PC-3 (cell line): ENCODE measurements at regions not wholly inside any gene's neighbourhood (a gene's known extent, or its start where the extent isn't known, plus 50 kb on each side); places are given as distances from the start of the nearest gene placed in this dataset.

Source experiments
- ATAC-seq: fragments of 200-7000 bp; cut with Tn5 transposase; 2 replicates; pipeline ENCODE4 v1.9.1; 2020; ENCODE audit warnings: mild to moderate bottlenecking, moderate library complexity
- BruUV-seq: library from RNA; stranded (reverse); fragments of 400-500 nt; replicated peaks from 2 replicates; lab custom pipeline; 2021; lab: Mats Ljungman, UMichigan
- CTCF ChIA-PET: fragments of 300-600 bp; sonication (Branson Sonifier 250); formaldehyde crosslinking; loops from one replicate; lab custom pipeline; 2022; ENCODE audit warnings: antibody characterized with exemption; lab: Charles Lee
- POLR2A ChIA-PET: fragments of 300-600 bp; sonication (Branson Sonifier 250); formaldehyde crosslinking; loops from one replicate; lab custom pipeline; 2022; ENCODE audit warnings: antibody characterized with exemption; ENCODE audit not compliant: unreplicated experiment; lab: Charles Lee
- DNase-seq: peaks from one replicate; pipeline ENCODE4 v3.0.0-alpha.2; 2015
- H2AFZ ChIP-seq: fragments of 300-600 bp; sonication (generic); 2 replicates; pipeline ENCODE4 v1.6.0; 2016; ENCODE audit warnings: antibody characterized with exemption, low read length
- H3F3A ChIP-seq: fragments of 300-600 bp; sonication (generic); one replicate; pipeline ENCODE4 v1.6.0; 2017; ENCODE audit warnings: antibody characterized with exemption, low read length, control low read depth, mild to moderate bottlenecking; ENCODE audit not compliant: unreplicated experiment
- H3K27ac ChIP-seq: fragments of 300-600 bp; sonication (generic); 2 replicates; pipeline ENCODE4 v1.5.1; 2016; ENCODE audit warnings: mild to moderate bottlenecking, low read length
- H3K27me3 ChIP-seq: fragments of 300-600 bp; sonication (generic); 2 replicates; pipeline ENCODE4 v1.6.1; 2016; ENCODE audit warnings: low read length, mixed read lengths
- H3K36me3 ChIP-seq: fragments of 300-600 bp; sonication (generic); 2 replicates; pipeline ENCODE4 v1.6.1; 2016; ENCODE audit warnings: low read depth, mixed run types, low read length, mixed read lengths
- H3K4me1 ChIP-seq: fragments of 300-600 bp; sonication (generic); 2 replicates; pipeline ENCODE4 v1.5.1; 2016; ENCODE audit warnings: low read length; ENCODE audit not compliant: insufficient read depth
- H3K4me2 ChIP-seq: fragments of 300-600 bp; sonication (generic); 2 replicates; pipeline ENCODE4 v1.6.0; 2016; ENCODE audit warnings: low read length
- H3K4me3 ChIP-seq: fragments of 300-600 bp; sonication (generic); 2 replicates; pipeline ENCODE4 v1.5.1; 2016; ENCODE audit warnings: mild to moderate bottlenecking, low read length, mixed read lengths
- H3K79me2 ChIP-seq: fragments of 300-600 bp; sonication (generic); 2 replicates; pipeline ENCODE4 v1.6.1; 2017; ENCODE audit warnings: low read length, mixed read lengths
- H3K9ac ChIP-seq: fragments of 300-600 bp; sonication (generic); 2 replicates; pipeline ENCODE4 v1.6.0; 2016; ENCODE audit warnings: mild to moderate bottlenecking, low read length
- H3K9me2 ChIP-seq: fragments of 300-600 bp; sonication (generic); replicated peaks from 2 replicates; pipeline ENCODE4 v1.6.1; 2016; ENCODE audit warnings: mixed run types, low read length, mixed read lengths
- H3K9me3 ChIP-seq: fragments of 300-600 bp; sonication (generic); 2 replicates; pipeline ENCODE4 v1.6.1; 2016; ENCODE audit warnings: low read length, mixed read lengths
- H4K20me1 ChIP-seq: fragments of 300-600 bp; sonication (generic); 2 replicates; pipeline ENCODE4 v1.6.1; 2016; ENCODE audit warnings: low read length, mixed read lengths
- EZH2 ChIP-seq: fragments of 300-600 bp; sonication (generic); IDR thresholded peaks from one replicate; pipeline ENCODE4 v1.6.1; 2017; ENCODE audit warnings: antibody characterized with exemption, mild to moderate bottlenecking, low read length; ENCODE audit not compliant: unreplicated experiment
- EZH2phosphoT487 ChIP-seq: fragments of 300-600 bp; sonication (generic); IDR thresholded peaks from 2 replicates; pipeline ENCODE4 v1.6.1; 2018; ENCODE audit warnings: mild to moderate bottlenecking, antibody characterized with exemption, low read length, borderline replicate concordance
- intact Hi-C: fragments of 100-400 bp; cut with micrococcal nuclease; formaldehyde crosslinking; loops from 2 replicates; pipeline ENCODE4 v1.9.0; 2023
- TF ChIP-seq, protein P1 (sequence below): fragments of 300-600 bp; sonication (generic); conservative IDR thresholded peaks from 2 replicates; pipeline ENCODE4 v1.5.1; 2017; ENCODE audit warnings: antibody characterized with exemption, low read depth, mild to moderate bottlenecking, low read length

DNA sequence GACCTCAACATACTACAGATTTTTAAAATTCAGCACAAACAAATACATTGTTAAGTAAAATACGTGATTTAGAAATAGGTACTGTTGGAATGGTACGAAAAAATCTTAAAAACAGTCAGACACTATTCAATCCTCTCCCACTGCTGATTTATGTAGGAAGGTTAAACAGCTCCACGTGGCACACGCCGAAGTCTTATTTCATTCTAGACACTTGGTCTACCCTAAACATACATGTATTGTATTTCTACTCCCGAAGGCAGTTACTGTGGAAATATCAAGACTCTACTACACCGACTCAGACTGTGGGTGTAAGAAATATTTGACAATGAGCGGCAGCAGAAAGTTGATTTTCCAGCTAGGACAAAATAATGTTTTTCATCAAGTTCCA, 130.6 kb downstream of the MPP7 start:
- H3K9me3 ChIP-seq = no peaks in the 10 kb centered on the region
- H4K20me1 ChIP-seq = no peaks in the 10 kb centered on the region
- no peak overlapping the region for H3K27ac ChIP-seq
- H3K36me3 ChIP-seq = no peaks in the 10 kb centered on the region
- no peaks in the 10 kb centered on the region for H3F3A ChIP-seq
- H3K4me2 ChIP-seq = no peak overlapping the region
- no TSS peak for BruUV-seq
- no peak for ATAC-seq
- H3K9ac ChIP-seq = no peak overlapping the region
- no peak overlapping the region for H3K4me3 ChIP-seq
- POLR2A ChIA-PET = interaction anchor here (0.7 kb wide), 1 partner anchor 470 kb away, joined by 4 read pairs; no protein-coding TSS in a partner anchor
- intact Hi-C loops = loop anchor here (10.0 kb wide), 1 partner anchor 307 kb away; no protein-coding TSS in a partner anchor
- CTCF ChIA-PET = no interaction called here
- no peak for DNase-seq
- H2AFZ ChIP-seq = no peak overlapping the region
- TF ChIP-seq EZH2phosphoT487 (no peak), EZH2 (no peak)
- TF ChIP-seq, protein P1, sequence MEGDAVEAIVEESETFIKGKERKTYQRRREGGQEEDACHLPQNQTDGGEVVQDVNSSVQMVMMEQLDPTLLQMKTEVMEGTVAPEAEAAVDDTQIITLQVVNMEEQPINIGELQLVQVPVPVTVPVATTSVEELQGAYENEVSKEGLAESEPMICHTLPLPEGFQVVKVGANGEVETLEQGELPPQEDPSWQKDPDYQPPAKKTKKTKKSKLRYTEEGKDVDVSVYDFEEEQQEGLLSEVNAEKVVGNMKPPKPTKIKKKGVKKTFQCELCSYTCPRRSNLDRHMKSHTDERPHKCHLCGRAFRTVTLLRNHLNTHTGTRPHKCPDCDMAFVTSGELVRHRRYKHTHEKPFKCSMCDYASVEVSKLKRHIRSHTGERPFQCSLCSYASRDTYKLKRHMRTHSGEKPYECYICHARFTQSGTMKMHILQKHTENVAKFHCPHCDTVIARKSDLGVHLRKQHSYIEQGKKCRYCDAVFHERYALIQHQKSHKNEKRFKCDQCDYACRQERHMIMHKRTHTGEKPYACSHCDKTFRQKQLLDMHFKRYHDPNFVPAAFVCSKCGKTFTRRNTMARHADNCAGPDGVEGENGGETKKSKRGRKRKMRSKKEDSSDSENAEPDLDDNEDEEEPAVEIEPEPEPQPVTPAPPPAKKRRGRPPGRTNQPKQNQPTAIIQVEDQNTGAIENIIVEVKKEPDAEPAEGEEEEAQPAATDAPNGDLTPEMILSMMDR = no peak
- no peaks in the 10 kb centered on the region for H3K27me3 ChIP-seq
- no peaks in the 10 kb centered on the region for H3K9me2 ChIP-seq
- no peaks in the 10 kb centered on the region for H3K4me1 ChIP-seq
- no peaks in the 10 kb centered on the region for H3K79me2 ChIP-seq

DNA sequence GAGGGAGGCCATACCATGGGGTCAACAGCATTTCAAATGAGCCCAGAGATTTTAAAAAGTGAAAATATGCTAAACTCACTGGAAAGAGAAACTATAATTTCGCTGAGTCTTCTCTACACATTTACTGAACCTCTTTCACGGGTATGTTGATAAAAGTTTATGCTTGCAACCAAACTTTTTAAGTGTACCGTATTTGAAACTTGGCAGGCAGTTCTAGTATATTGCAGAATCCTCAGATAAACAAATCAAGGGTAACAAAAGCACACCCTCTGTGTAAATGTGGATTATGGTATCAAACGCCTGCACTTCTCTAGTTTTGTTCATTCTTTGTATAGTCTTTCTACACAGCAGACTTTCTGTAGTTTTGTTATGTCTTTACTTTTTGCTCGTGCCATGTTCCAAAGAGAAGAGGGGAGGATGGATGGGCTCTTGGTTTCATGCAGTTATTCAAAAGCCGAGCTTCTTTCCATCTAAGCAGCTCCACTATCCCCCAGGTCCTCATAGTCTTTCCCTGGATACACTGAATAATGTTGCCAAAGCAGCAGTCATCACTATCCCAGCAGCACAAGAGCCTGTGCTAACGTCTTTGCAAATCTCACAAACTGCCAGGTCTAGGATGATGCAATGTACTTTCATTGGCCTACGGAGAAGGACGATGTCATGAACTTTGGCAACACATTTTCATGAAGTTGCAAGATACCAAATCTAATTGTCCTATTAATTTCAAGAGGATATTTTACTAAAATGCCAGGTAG, 131.2 kb downstream of the MPP7 start:
- no peak overlapping the region for H2AFZ ChIP-seq
- CTCF ChIA-PET = no interaction called here
- H3K9ac ChIP-seq = no peak overlapping the region
- no TSS peak for BruUV-seq
- ATAC-seq (no peak), DNase-seq (no peak)
- TF ChIP-seq, protein P1 = no peak
- TF ChIP-seq EZH2phosphoT487 = no peak
- TF ChIP-seq EZH2 = no peak
- no peaks in the 10 kb centered on the region for H4K20me1 ChIP-seq
- no peaks in the 10 kb centered on the region for H3K4me1 ChIP-seq
- no peaks in the 10 kb centered on the region for H3F3A ChIP-seq
- intact Hi-C loops = loop anchor here (10.0 kb wide), 1 partner anchor 307 kb away; no protein-coding TSS in a partner anchor
- no peak overlapping the region for H3K4me2 ChIP-seq
- H3K36me3 ChIP-seq = no peaks in the 10 kb centered on the region
- H3K4me3 ChIP-seq = no peak overlapping the region
- H3K27ac ChIP-seq = no peak overlapping the region
- no peaks in the 10 kb centered on the region for H3K9me3 ChIP-seq
- no peaks in the 10 kb centered on the region for H3K9me2 ChIP-seq
- H3K27me3 ChIP-seq = no peaks in the 10 kb centered on the region
- no peaks in the 10 kb centered on the region for H3K79me2 ChIP-seq
- POLR2A ChIA-PET = interaction anchor here (0.7 kb wide), 1 partner anchor 470 kb away, joined by 4 read pairs; no protein-coding TSS in a partner anchor

DNA sequence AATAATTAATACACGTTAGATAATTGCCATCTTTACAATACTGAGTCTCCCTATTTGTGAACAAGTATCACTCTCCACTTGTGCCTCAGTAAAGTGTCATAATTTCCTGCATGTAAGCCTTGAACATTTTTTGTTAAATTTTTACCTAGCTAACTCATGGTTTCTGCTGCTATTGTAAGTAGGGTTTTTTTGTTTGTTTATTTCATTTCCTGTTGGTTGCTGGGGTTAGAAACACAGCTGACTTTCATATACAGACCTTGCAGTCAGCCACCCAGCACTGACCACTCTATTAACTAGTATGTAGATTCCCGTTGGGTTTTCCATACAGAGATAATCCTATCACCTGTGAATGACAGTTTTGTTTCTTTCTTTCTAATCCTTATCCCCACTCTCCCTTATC, 133.3 kb downstream of the MPP7 start:
- no peak for ATAC-seq
- intact Hi-C loops = no loop called here

More for the DNA sequence above, 133.3 kb downstream of the MPP7 start:
- BruUV-seq = no TSS peak
- Histone ChIP-seq H3K4me2 (no peak overlapping the region), H3F3A (no peaks in the 10 kb centered on the region), H3K9me3 (no peaks in the 10 kb centered on the region), H3K27ac (no peak overlapping the region), H2AFZ (no peak overlapping the region), H3K4me1 (no peaks in the 10 kb centered on the region), H3K9me2 (no peaks in the 10 kb centered on the region), H3K27me3 (no peaks in the 10 kb centered on the region), H4K20me1 (no peaks in the 10 kb centered on the region), H3K36me3 (no peaks in the 10 kb centered on the region), H3K4me3 (no peak overlapping the region), H3K79me2 (no peaks in the 10 kb centered on the region), H3K9ac (no peak overlapping the region)
- DNase-seq = no peak
- TF ChIP-seq EZH2phosphoT487 (no peak), EZH2 (no peak)
- TF ChIP-seq, protein P1 = no peak
- ChIA-PET CTCF (no interaction called here), POLR2A (no interaction called here)
